Endothelial cell of umbilical vein (primary cell): ENCODE measurements at regions not wholly inside any gene's neighbourhood (a gene's known extent, or its start where the extent isn't known, plus 50 kb on each side); places are given as distances from the start of the nearest gene placed in this dataset.

Experiments
- BruUV-seq: library from RNA; stranded (reverse); fragments of 400-500 nt; replicated peaks from 2 replicates; lab custom pipeline; 2021; lab: Mats Ljungman, UMichigan
- CTCF ChIA-PET: fragments of 300-600, 350-600 bp; sonication (Branson Sonifier 250); formaldehyde crosslinking; loops from one replicate; lab custom pipeline; 2021; ENCODE audit warnings: antibody characterized with exemption, inconsistent platforms; lab: Charles Lee
- POLR2A ChIA-PET: fragments of 300-600, 350-600 bp; sonication (Branson Sonifier 250); formaldehyde crosslinking; loops from one replicate; lab custom pipeline; 2021; ENCODE audit warnings: antibody characterized with exemption, inconsistent platforms; lab: Charles Lee
- DNase-seq: peaks from one replicate; pipeline ENCODE4 v3.0.0-alpha.2; 2011; ENCODE audit warnings: low read depth, low spot score
- FAIRE-seq: peaks from 2 replicates; lab custom pipeline; 2011; peaks lifted over from hg19 to GRCh38; lab: Jason Lieb, UNC
- H2AFZ ChIP-seq: 2 replicates; pipeline ENCODE4 v1.6.0; 2012; ENCODE audit warnings: low read depth, low read length, control low read depth, inconsistent platforms
- H3K27ac ChIP-seq: 2 replicates; pipeline ENCODE4 v1.5.1; 2011; ENCODE audit warnings: low read depth, mild to moderate bottlenecking, control low read depth, low read length, moderate library complexity; ENCODE audit not compliant: insufficient read depth
- H3K27me3 ChIP-seq, 2 experiments: 2 replicates each; pipeline versions ENCODE4 v1.6.0 to v1.6.1; 2011; ENCODE audit warnings: low read length in 2 of 2, mixed read lengths in 1 of 2; ENCODE audit not compliant: control insufficient read depth in 2 of 2, insufficient read depth in 2 of 2
- H3K36me3 ChIP-seq, 2 experiments: 2 replicates in 1 of 2; 3 replicates in 1 of 2; pipeline ENCODE4 v1.5.1; 2011; ENCODE audit warnings: low read length in 2 of 2, mild to moderate bottlenecking in 1 of 2, moderate library complexity in 1 of 2; ENCODE audit not compliant: control insufficient read depth in 2 of 2, insufficient read depth in 2 of 2; ENCODE audit errors: extremely low read depth in 1 of 2
- H3K4me1 ChIP-seq: 3 replicates; pipeline ENCODE4 v1.5.1; 2011; ENCODE audit warnings: mild to moderate bottlenecking, low read length; ENCODE audit not compliant: control insufficient read depth, insufficient read depth; ENCODE audit errors: extremely low read depth
- H3K4me2 ChIP-seq: 2 replicates; pipeline ENCODE4 v1.6.1; 2011; ENCODE audit warnings: low read length, control low read depth, mixed read lengths; ENCODE audit not compliant: insufficient read depth
- H3K4me3 ChIP-seq, 3 experiments: fragments of 200-600 bp in 1 of 3; sonication (generic), shearing (Covaris generic) in 1 of 3; replicated peaks in 1 of 3; 2 replicates each; pipeline ENCODE4 v1.5.1; 2011 to 2016; ENCODE audit warnings: control low read depth in 3 of 3, low read length in 3 of 3, mild to moderate bottlenecking in 2 of 3, inconsistent platforms in 1 of 3, low read depth in 1 of 3, moderate library complexity in 1 of 3; ENCODE audit not compliant: insufficient read depth in 1 of 3
- H3K79me2 ChIP-seq: 2 replicates; pipeline ENCODE4 v1.6.0; 2012; ENCODE audit warnings: low read length, inconsistent platforms; ENCODE audit not compliant: control insufficient read depth, insufficient read depth
- H3K9ac ChIP-seq: replicated peaks from 2 replicates; pipeline ENCODE3; 2011; ENCODE audit warnings: low read length, control low read depth; ENCODE audit not compliant: insufficient read depth; ENCODE audit errors: extremely low read depth
- H3K9me1 ChIP-seq: replicated peaks from 3 replicates; pipeline ENCODE4 v1.6.0; 2011; ENCODE audit warnings: mild to moderate bottlenecking, low read length; ENCODE audit not compliant: control insufficient read depth, insufficient read depth; ENCODE audit errors: extremely low read depth
- H3K9me3 ChIP-seq: replicated peaks from 2 replicates; pipeline ENCODE4 v1.5.1; 2012; ENCODE audit warnings: low read length, inconsistent platforms; ENCODE audit not compliant: control insufficient read depth, insufficient read depth
- H4K20me1 ChIP-seq: replicated peaks from 2 replicates; pipeline ENCODE3; 2011; ENCODE audit warnings: mild to moderate bottlenecking, low read length; ENCODE audit not compliant: control insufficient read depth, insufficient read depth; ENCODE audit errors: extremely low read depth
- CTCF ChIP-seq, 2 donors: IDR thresholded peaks; 1 replicate in 1 of 2; 2 replicates in 1 of 2; pipeline ENCODE4 v1.5.1; 2011; ENCODE audit warnings: low read length in 2 of 2, mild to moderate bottlenecking in 2 of 2, moderate library complexity in 2 of 2, control low read depth in 1 of 2, inconsistent platforms in 1 of 2, low read depth in 1 of 2; ENCODE audit not compliant: insufficient read depth in 1 of 2; ENCODE audit errors: extremely low read depth in 1 of 2
- EZH2 ChIP-seq: IDR thresholded peaks from 2 replicates; pipeline ENCODE4 v1.6.1; 2012; ENCODE audit warnings: borderline replicate concordance, low read depth, mild to moderate bottlenecking, moderate library complexity, low read length, inconsistent platforms; ENCODE audit not compliant: severe bottlenecking
- FOS ChIP-seq: IDR thresholded peaks from 2 replicates; pipeline ENCODE4 v1.6.1; 2011; ENCODE audit warnings: mild to moderate bottlenecking, low read length, moderate library complexity, borderline replicate concordance; ENCODE audit not compliant: insufficient read depth
- GATA2 ChIP-seq: IDR thresholded peaks from 2 replicates; pipeline ENCODE4 v1.7.0; 2011; ENCODE audit warnings: low read depth, mild to moderate bottlenecking, moderate library complexity, mixed read lengths, low read length; ENCODE audit not compliant: insufficient read length, insufficient read depth
- JUN ChIP-seq: IDR thresholded peaks from 2 replicates; pipeline ENCODE4 v1.6.1; 2011; ENCODE audit warnings: borderline replicate concordance, low read depth; ENCODE audit not compliant: insufficient read length, insufficient read depth
- MAX ChIP-seq: IDR thresholded peaks from 2 replicates; pipeline ENCODE4 v1.6.1; 2011; ENCODE audit not compliant: insufficient read depth, insufficient read length
- MYC ChIP-seq: IDR thresholded peaks from one replicate; pipeline ENCODE4 v1.6.1; 2011; ENCODE audit warnings: mild to moderate bottlenecking, low read depth, low read length
- POLR2A ChIP-seq: IDR thresholded peaks from 2 replicates; pipeline ENCODE4 v1.6.1; 2012; ENCODE audit warnings: low read depth, mild to moderate bottlenecking, control low read depth, low read length
- POLR2AphosphoS5 ChIP-seq: IDR thresholded peaks from 2 replicates; pipeline ENCODE4 v1.6.1; 2012; ENCODE audit warnings: low read depth, mild to moderate bottlenecking, control low read depth, low read length, moderate library complexity; ENCODE audit not compliant: insufficient read depth
- dilution Hi-C: fragments of 300-500 bp; cut with MboI; formaldehyde crosslinking; loops from one replicate; pipeline ENCODE4 v1.15.0; 2019; ENCODE audit warnings: low sequenced_read_pairs; ENCODE audit not compliant: extremely low pct_ligation_motif_present
- intact Hi-C: fragments of 100-400 bp; cut with micrococcal nuclease; formaldehyde crosslinking; loops from one replicate; pipeline ENCODE4 v1.10.0; 2022

GRCh38 chr21:36565540-36565939 lies 85.6 kb upstream of the CLDN14 start:
- Histone ChIP-seq H4K20me1 (no peaks in the 10 kb centered on the region), H3K9me3 (no peaks in the 10 kb centered on the region), H3K9ac (no peak overlapping the region), H3K36me3 (no peaks in the 10 kb centered on the region), H3K27me3 (peaks cover 21 to 39% of the 10 kb centered on the region in 2 experiments), H3K4me3 (no peak overlapping the region), H3K79me2 (no peaks in the 10 kb centered on the region), H3K4me2 (no peak overlapping the region), H3K9me1 (no peaks in the 10 kb centered on the region), H3K27ac (no peak overlapping the region), H2AFZ (no peak overlapping the region), H3K4me1 (peaks cover 4% of the 10 kb centered on the region)
- dilution Hi-C loops, result no loop called here
- TF ChIP-seq CTCF (IDR thresholded peaks at IDR 0.05; ENCODE audit: extremely low read depth in 1 of 2, insufficient read depth in 1 of 2, low read depth in 1 of 2, low read length in 2 of 2) (no peak), POLR2AphosphoS5 (no peak), MAX (no peak), GATA2 (no peak), FOS (no peak), POLR2A (no peak), JUN (no peak), EZH2 (no peak), MYC (no peak)
- intact Hi-C loops, result no loop called here
- BruUV-seq, result no TSS peak
- DNase-seq, result no peak
- ChIA-PET CTCF (no interaction called here), POLR2A (no interaction called here)
- no peak for FAIRE-seq
